RCC 7860 (cell line): ENCODE measurements at regions not wholly inside any gene's neighbourhood (a gene's known extent, or its start where the extent isn't known, plus 50 kb on each side); places are given as distances from the start of the nearest gene placed in this dataset.

ENCODE experiments used
- DNase-seq: peaks from one replicate; pipeline ENCODE4 v3.0.0-alpha.2; 2015; ENCODE audit warnings: low spot score
- FAIRE-seq: peaks from 2 replicates; lab custom pipeline; 2012; peaks lifted over from hg19 to GRCh38; lab: Jason Lieb, UNC

GRCh38 chr1:34686531-34686930 is 68.3 kb upstream of the GJB5 start:
- no peak for DNase-seq
- no peak for FAIRE-seq

- DNase-seq (no peak), FAIRE-seq (no peak)
These were observed 66.7 kb upstream of the GJB5 start for GRCh38 chr1:34688006-34688741.

GRCh38 chr1:34690269-34690668 is 64.6 kb upstream of the GJB5 start:
- FAIRE-seq = no peak
- no peak for DNase-seq

- no peak for DNase-seq
- no peak for FAIRE-seq
These were observed 61.8 kb upstream of the GJB5 start for GRCh38 chr1:34693081-34693480.

GRCh38 chr1:34694383-34694782 is 60.5 kb upstream of the GJB5 start:
- FAIRE-seq (no peak), DNase-seq (no peak)

GRCh38 chr1:34695580-34695979 is 59.3 kb upstream of the GJB5 start:
- DNase-seq (no peak), FAIRE-seq (no peak)

GRCh38 chr1:34696230-34696629 is 58.6 kb upstream of the GJB5 start:
- no peak for DNase-seq
- FAIRE-seq = no peak

GRCh38 chr1:34696981-34697380 is 57.9 kb upstream of the GJB5 start:
- no peak for FAIRE-seq

GRCh38 chr1:34697818-34698217 is 57.0 kb upstream of the GJB5 start:
- FAIRE-seq (no peak), DNase-seq (no peak)

More at GRCh38 chr1:34696981-34697380, 57.9 kb upstream of the GJB5 start:
- no peak for DNase-seq

GRCh38 chr1:34701326-34702060 is 53.4 kb upstream of the GJB5 start:
- DNase-seq (no peak), FAIRE-seq (no peak)
